ENCODE measurements at regions not wholly inside any gene's neighbourhood (a gene's known extent, or its start where the extent isn't known, plus 50 kb on each side); places are given as distances from the start of the nearest gene placed in this dataset.

GRCh38 chr1:59098655-59099054 is 198.2 kb upstream of the FGGY start:
- no peak for FAIRE-seq

- FAIRE-seq: no peak
Measured at GRCh38 chr1:59100708-59101374, 196.1 kb upstream of the FGGY start.

GRCh38 chr1:59101518-59101917 is 195.4 kb upstream of the FGGY start:
- no peak for FAIRE-seq

- FAIRE-seq: no peak
Measured at GRCh38 chr1:59103457-59103856, 193.4 kb upstream of the FGGY start.

- FAIRE-seq: no peak
Measured at GRCh38 chr1:59104191-59104760, 192.6 kb upstream of the FGGY start.

GRCh38 chr1:59105548-59106507 is 191.1 kb upstream of the FGGY start:
- no peak for FAIRE-seq

GRCh38 chr1:59107516-59107915 is 189.4 kb upstream of the FGGY start:
- no peak for FAIRE-seq

- FAIRE-seq: no peak
Measured at GRCh38 chr1:59107916-59108315, 189.0 kb upstream of the FGGY start.

- FAIRE-seq: no peak
Measured at GRCh38 chr1:59108481-59109317, 188.2 kb upstream of the FGGY start.

- FAIRE-seq: no peak
Measured at GRCh38 chr1:59110271-59110670, 186.6 kb upstream of the FGGY start.

GRCh38 chr1:59113876-59114457 is 182.9 kb upstream of the FGGY start:
- no peak for FAIRE-seq

GRCh38 chr1:59115865-59116264 is 181.0 kb upstream of the FGGY start:
- FAIRE-seq: no peak

GRCh38 chr1:59116920-59117542 is 179.9 kb upstream of the FGGY start:
- FAIRE-seq: no peak

GRCh38 chr1:59122527-59122926 is 174.4 kb upstream of the FGGY start:
- FAIRE-seq: no peak

GRCh38 chr1:59123081-59123681 is 173.7 kb upstream of the FGGY start:
- FAIRE-seq: no peak

GRCh38 chr1:59124166-59124565 is 172.7 kb upstream of the FGGY start:
- no peak for FAIRE-seq

- no peak for FAIRE-seq
Measured at GRCh38 chr1:59125154-59125553, 171.7 kb upstream of the FGGY start.

- no peak for FAIRE-seq
Measured at GRCh38 chr1:59125676-59126320, 171.1 kb upstream of the FGGY start.

- FAIRE-seq: no peak
Measured at GRCh38 chr1:59126366-59126765, 170.5 kb upstream of the FGGY start.

- FAIRE-seq: no peak
Measured at GRCh38 chr1:59128239-59128736, 168.6 kb upstream of the FGGY start.

- FAIRE-seq: no peak
Measured at GRCh38 chr1:59128784-59129227, 168.1 kb upstream of the FGGY start.
